HCT116 (cell line): ENCODE measurements at regions not wholly inside any gene's neighbourhood (a gene's known extent, or its start where the extent isn't known, plus 50 kb on each side); places are given as distances from the start of the nearest gene placed in this dataset.

Experiments
- ATAC-seq: fragments of 200-7000 bp; cut with Tn5 transposase; 2 replicates; pipeline ENCODE4 v1.9.1; 2020; ENCODE audit warnings: mild to moderate bottlenecking, moderate library complexity
- BruUV-seq: library from RNA; stranded (reverse); fragments of 400-500 nt; replicated peaks from 2 replicates; lab custom pipeline; 2021; lab: Mats Ljungman, UMichigan
- CTCF ChIA-PET: fragments of 300-600 bp; sonication (Branson Sonifier 250); formaldehyde crosslinking; loops from one replicate; lab custom pipeline; 2021; ENCODE audit warnings: antibody characterized with exemption; lab: Charles Lee
- POLR2A ChIA-PET: fragments of 300-600, 350-600 bp; sonication (Branson Sonifier 250); formaldehyde crosslinking; loops from one replicate; lab custom pipeline; 2021; ENCODE audit warnings: antibody characterized with exemption; lab: Charles Lee
- RAD21 ChIA-PET, 2 experiments: fragments of 300-600 bp; sonication (Branson Sonifier 250); formaldehyde crosslinking; loops; one replicate each; lab custom pipeline; 2023; ENCODE audit warnings: low total read pairs in 2 of 2; ENCODE audit not compliant: uncharacterized antibody in 2 of 2, unreplicated experiment in 2 of 2, low non-redundant PET in 1 of 2; lab: Charles Lee
- DNase-seq: peaks from one replicate; pipeline ENCODE4 v3.0.0-alpha.2; 2010; ENCODE audit warnings: low read depth, low spot score
- H2AFZ ChIP-seq: fragments of 200-600 bp; shearing (Covaris generic), sonication (generic); 2 replicates; pipeline ENCODE4 v1.6.1; 2017; ENCODE audit warnings: low read depth, mixed run types, mixed read lengths, antibody characterized with exemption, low read length; ENCODE audit not compliant: poor library complexity, severe bottlenecking
- H3K27ac ChIP-seq: 2 replicates; pipeline ENCODE4 v1.5.1; 2012; ENCODE audit warnings: low read depth, low read length
- H3K27me3 ChIP-seq: fragments of 200-600 bp; sonication (generic); 2 replicates; pipeline ENCODE4 v1.6.1; 2016; ENCODE audit warnings: mixed run types, low read length, mixed read lengths; ENCODE audit not compliant: insufficient read depth
- H3K36me3 ChIP-seq, 2 experiments: fragments of 200-500 bp in 1 of 2; fragments of 200-600 bp in 1 of 2; sonication (Bioruptor generic) in 1 of 2; sonication (generic) in 1 of 2; 2 replicates each; pipeline versions ENCODE4 v1.5.1 to v1.6.1; 2014 to 2016; ENCODE audit warnings: low read length in 2 of 2, inconsistent platforms in 1 of 2, mixed read lengths in 1 of 2, mixed run types in 1 of 2; ENCODE audit not compliant: insufficient read depth in 2 of 2, control insufficient read depth in 1 of 2
- H3K4me1 ChIP-seq, 2 experiments: fragments of 200-600 bp in 1 of 2; sonication (generic) in 1 of 2; 2 replicates each; pipeline versions ENCODE4 v1.5.1 to v1.6.1; 2012 to 2017; ENCODE audit warnings: low read length in 2 of 2, inconsistent platforms in 1 of 2, mild to moderate bottlenecking in 1 of 2, mixed read lengths in 1 of 2, mixed run types in 1 of 2, moderate library complexity in 1 of 2; ENCODE audit not compliant: insufficient read depth in 2 of 2, control insufficient read depth in 1 of 2
- H3K4me2 ChIP-seq: fragments of 200-600 bp; sonication (generic); 2 replicates; pipeline ENCODE4 v1.6.1; 2017; ENCODE audit warnings: mixed run types, low read length, mixed read lengths
- H3K4me3 ChIP-seq, 2 experiments: fragments of 200-600 bp in 1 of 2; sonication (generic) in 1 of 2; replicated peaks in 1 of 2; 2 replicates each; pipeline ENCODE4 v1.5.1; 2011 to 2016; ENCODE audit warnings: low read length in 2 of 2, control low read depth in 1 of 2, low read depth in 1 of 2, mild to moderate bottlenecking in 1 of 2, mixed read lengths in 1 of 2, mixed run types in 1 of 2
- H3K79me2 ChIP-seq: fragments of 200-600 bp; sonication (generic); 2 replicates; pipeline ENCODE4 v1.6.1; 2017; ENCODE audit warnings: mild to moderate bottlenecking, mixed run types, low read length, moderate library complexity, mixed read lengths; ENCODE audit not compliant: insufficient read depth
- H3K9ac ChIP-seq: fragments of 200-600 bp; sonication (generic); 2 replicates; pipeline ENCODE4 v1.6.1; 2016; ENCODE audit warnings: low read length, mixed read lengths
- H3K9me2 ChIP-seq: fragments of 200-600 bp; sonication (generic), shearing (Covaris generic); 2 replicates; pipeline ENCODE4 v1.6.1; 2017; ENCODE audit warnings: mixed run types, mild to moderate bottlenecking, moderate library complexity; ENCODE audit not compliant: insufficient read depth
- H3K9me3 ChIP-seq, 2 experiments: fragments of 200-500 bp in 1 of 2; fragments of 200-600 bp in 1 of 2; sonication (Bioruptor generic) in 1 of 2; sonication (generic) in 1 of 2; 2 replicates each; pipeline ENCODE4 v1.6.1; 2014 to 2017; ENCODE audit warnings: low read length in 2 of 2, mixed read lengths in 2 of 2, inconsistent platforms in 1 of 2, low read depth in 1 of 2, mild to moderate bottlenecking in 1 of 2, mixed run types in 1 of 2, moderate library complexity in 1 of 2; ENCODE audit not compliant: control insufficient read depth in 1 of 2, insufficient read depth in 1 of 2
- H4K20me1 ChIP-seq: fragments of 200-600 bp; sonication (generic), shearing (Covaris generic); 2 replicates; pipeline ENCODE4 v1.6.1; 2017; ENCODE audit warnings: mixed run types, mild to moderate bottlenecking, moderate library complexity; ENCODE audit not compliant: insufficient read depth
- EZH2 ChIP-seq: fragments of 200-600 bp; sonication (generic); IDR thresholded peaks from 2 replicates; pipeline ENCODE4 v1.6.1; 2017; ENCODE audit warnings: antibody characterized with exemption, mixed run types
- SIN3A ChIP-seq: IDR thresholded peaks from 2 replicates; pipeline ENCODE4 v1.6.1; 2012; ENCODE audit warnings: low read depth
- intact Hi-C: fragments of 100-400 bp; cut with micrococcal nuclease; formaldehyde crosslinking; loops from 2 replicates; pipeline ENCODE4 v1.10.0; 2022
- TF ChIP-seq, protein P1 (sequence below): IDR thresholded peaks from 2 replicates; pipeline ENCODE4 v1.6.1; 2012; ENCODE audit warnings: low read depth

GRCh38 chr7:41122256-41122987, 580.5 kb downstream of the INHBA start:
- no peak for DNase-seq
- Histone ChIP-seq H3K36me3 (no peaks in the 10 kb centered on the region), H3K4me3 (no peak overlapping the region), H2AFZ (no peak overlapping the region), H3K9me3 (no peaks in the 10 kb centered on the region), H3K4me2 (no peak overlapping the region), H3K9me2 (no peaks in the 10 kb centered on the region), H3K27me3 (no peaks in the 10 kb centered on the region), H3K79me2 (no peaks in the 10 kb centered on the region), H3K4me1 (no peaks in the 10 kb centered on the region), H4K20me1 (no peaks in the 10 kb centered on the region), H3K9ac (no peak overlapping the region), H3K27ac (no peak overlapping the region)
- ChIA-PET POLR2A (no interaction called here), CTCF (no interaction called here), RAD21 (no interaction called here)
- TF ChIP-seq SIN3A (no peak), EZH2 (no peak)
- intact Hi-C loops = no loop called here
- BruUV-seq = no TSS peak
- no peak for ATAC-seq

- no TSS peak for BruUV-seq
- 0 out of 4 replicates have a peak, but pooled peaks cover 0 to 3% of the 10 kb centered on the region in 2 experiments for H3K9me3 ChIP-seq
- H3K4me3 ChIP-seq = no peak overlapping the region
- intact Hi-C loops = no loop called here
- H3K36me3 ChIP-seq = no peaks in the 10 kb centered on the region
- no peaks in the 10 kb centered on the region for H3K9me2 ChIP-seq
- H3K27me3 ChIP-seq = no peaks in the 10 kb centered on the region
- ChIA-PET POLR2A (no interaction called here), RAD21 (no interaction called here), CTCF (no interaction called here)
- H4K20me1 ChIP-seq = no peaks in the 10 kb centered on the region
- H3K27ac ChIP-seq = no peak overlapping the region
- no peaks in the 10 kb centered on the region for H3K79me2 ChIP-seq
- no peak overlapping the region for H3K4me2 ChIP-seq
- TF ChIP-seq, protein P1, sequence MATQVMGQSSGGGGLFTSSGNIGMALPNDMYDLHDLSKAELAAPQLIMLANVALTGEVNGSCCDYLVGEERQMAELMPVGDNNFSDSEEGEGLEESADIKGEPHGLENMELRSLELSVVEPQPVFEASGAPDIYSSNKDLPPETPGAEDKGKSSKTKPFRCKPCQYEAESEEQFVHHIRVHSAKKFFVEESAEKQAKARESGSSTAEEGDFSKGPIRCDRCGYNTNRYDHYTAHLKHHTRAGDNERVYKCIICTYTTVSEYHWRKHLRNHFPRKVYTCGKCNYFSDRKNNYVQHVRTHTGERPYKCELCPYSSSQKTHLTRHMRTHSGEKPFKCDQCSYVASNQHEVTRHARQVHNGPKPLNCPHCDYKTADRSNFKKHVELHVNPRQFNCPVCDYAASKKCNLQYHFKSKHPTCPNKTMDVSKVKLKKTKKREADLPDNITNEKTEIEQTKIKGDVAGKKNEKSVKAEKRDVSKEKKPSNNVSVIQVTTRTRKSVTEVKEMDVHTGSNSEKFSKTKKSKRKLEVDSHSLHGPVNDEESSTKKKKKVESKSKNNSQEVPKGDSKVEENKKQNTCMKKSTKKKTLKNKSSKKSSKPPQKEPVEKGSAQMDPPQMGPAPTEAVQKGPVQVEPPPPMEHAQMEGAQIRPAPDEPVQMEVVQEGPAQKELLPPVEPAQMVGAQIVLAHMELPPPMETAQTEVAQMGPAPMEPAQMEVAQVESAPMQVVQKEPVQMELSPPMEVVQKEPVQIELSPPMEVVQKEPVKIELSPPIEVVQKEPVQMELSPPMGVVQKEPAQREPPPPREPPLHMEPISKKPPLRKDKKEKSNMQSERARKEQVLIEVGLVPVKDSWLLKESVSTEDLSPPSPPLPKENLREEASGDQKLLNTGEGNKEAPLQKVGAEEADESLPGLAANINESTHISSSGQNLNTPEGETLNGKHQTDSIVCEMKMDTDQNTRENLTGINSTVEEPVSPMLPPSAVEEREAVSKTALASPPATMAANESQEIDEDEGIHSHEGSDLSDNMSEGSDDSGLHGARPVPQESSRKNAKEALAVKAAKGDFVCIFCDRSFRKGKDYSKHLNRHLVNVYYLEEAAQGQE = no peak
- DNase-seq (no peak), ATAC-seq (no peak)
- no peak overlapping the region for H2AFZ ChIP-seq
- H3K4me1 ChIP-seq = no peaks in the 10 kb centered on the region
- no peak overlapping the region for H3K9ac ChIP-seq
Measured at GRCh38 chr7:41121228-41121627, 581.7 kb downstream of the INHBA start.
